Islet of Langerhans (tissue), 1 donor: ENCODE measurements at regions not wholly inside any gene's neighbourhood (a gene's known extent, or its start where the extent isn't known, plus 50 kb on each side); places are given as distances from the start of the nearest gene placed in this dataset.

ENCODE experiments used
- FAIRE-seq: peaks from one replicate; lab custom pipeline; 2011; peaks lifted over from hg19 to GRCh38; lab: Jason Lieb, UNC

- no peak for FAIRE-seq
Observed at GRCh38 chr7:131231381-131232220, 96.1 kb upstream of the MKLN1 start.

- no peak for FAIRE-seq
Observed at GRCh38 chr7:131232768-131233167, 94.9 kb upstream of the MKLN1 start.

- no peak for FAIRE-seq
Observed at GRCh38 chr7:131233193-131233592, 94.5 kb upstream of the MKLN1 start.

GRCh38 chr7:131234719-131235488 is 92.8 kb upstream of the MKLN1 start:
- no peak for FAIRE-seq

GRCh38 chr7:131235489-131236317 is 92.0 kb upstream of the MKLN1 start:
- FAIRE-seq = peak; percentile 92

GRCh38 chr7:131236318-131236672 is 91.4 kb upstream of the MKLN1 start:
- no peak for FAIRE-seq

- no peak for FAIRE-seq
Observed at GRCh38 chr7:131238347-131238931, 89.2 kb upstream of the MKLN1 start.

GRCh38 chr7:131241386-131241785 is 86.3 kb upstream of the MKLN1 start:
- FAIRE-seq = no peak

- no peak for FAIRE-seq
Observed at GRCh38 chr7:131242123-131242650, 85.5 kb upstream of the MKLN1 start.

- FAIRE-seq = no peak
Observed at GRCh38 chr7:131244259-131244852, 83.3 kb upstream of the MKLN1 start.

GRCh38 chr7:131249003-131249402 is 78.7 kb upstream of the MKLN1 start:
- FAIRE-seq = no peak

GRCh38 chr7:131249483-131249882 is 78.2 kb upstream of the MKLN1 start:
- FAIRE-seq = no peak

- no peak for FAIRE-seq
Observed at GRCh38 chr7:131250331-131250730, 77.3 kb upstream of the MKLN1 start.

GRCh38 chr7:131251371-131251770 is 76.3 kb upstream of the MKLN1 start:
- no peak for FAIRE-seq

GRCh38 chr7:131252976-131253375 is 74.7 kb upstream of the MKLN1 start:
- FAIRE-seq = no peak

GRCh38 chr7:131254211-131254610 is 73.5 kb upstream of the MKLN1 start:
- FAIRE-seq = no peak

- no peak for FAIRE-seq
Observed at GRCh38 chr7:131255242-131255641, 72.4 kb upstream of the MKLN1 start.

- FAIRE-seq = no peak
Observed at GRCh38 chr7:131261476-131261994, 66.1 kb upstream of the MKLN1 start.

- FAIRE-seq = no peak
Observed at GRCh38 chr7:131265227-131265626, 62.4 kb upstream of the MKLN1 start.

- FAIRE-seq = no peak
Observed at GRCh38 chr7:131267631-131268030, 60.0 kb upstream of the MKLN1 start.

GRCh38 chr7:131268906-131269305 is 58.8 kb upstream of the MKLN1 start:
- FAIRE-seq = no peak
